HepG2 (cell line): ENCODE measurements at regions not wholly inside any gene's neighbourhood (a gene's known extent, or its start where the extent isn't known, plus 50 kb on each side); places are given as distances from the start of the nearest gene placed in this dataset.
A peak's percentile ranks its signal among the peaks of the same experiment; 100 is the strongest.

Experiments used
- ATAC-seq: fragments of 200-7000 bp; cut with Tn5 transposase; 3 replicates; pipeline ENCODE4 v1.9.1; 2020; ENCODE audit warnings: mild to moderate bottlenecking, moderate library complexity
- BruUV-seq: library from RNA; stranded (reverse); fragments of 400-500 nt; replicated peaks from 2 replicates; lab custom pipeline; 2021; lab: Mats Ljungman, UMichigan
- CTCF ChIA-PET: fragments of 300-600 bp; formaldehyde crosslinking; extraction: SDS; loops from one replicate; lab custom pipeline; 2021; ENCODE audit warnings: low total read pairs, inconsistent platforms, low intra/inter-chr PET ratio; lab: Yijun Ruan, JAX
- POLR2A ChIA-PET: fragments of 350-600 bp; sonication (Branson Sonifier 250); formaldehyde crosslinking; loops from one replicate; lab custom pipeline; 2020; ENCODE audit warnings: antibody characterized with exemption, inconsistent platforms; lab: Yijun Ruan, JAX
- DNase-seq: peaks from one replicate; pipeline ENCODE4 v3.0.0-alpha.2; 2015; ENCODE audit warnings: low spot score
- FAIRE-seq: peaks from 3 replicates; lab custom pipeline; 2011; peaks lifted over from hg19 to GRCh38; lab: Jason Lieb, UNC
- H2AFZ ChIP-seq: one replicate; pipeline ENCODE4 v1.6.1; 2011; ENCODE audit warnings: low read length, inconsistent platforms
- H3K27ac ChIP-seq: fragments of 300-600 bp; 3 replicates; pipeline ENCODE4 v1.8.0; 2011; ENCODE audit warnings: mixed run types, mild to moderate bottlenecking, mixed read lengths, low read length, inconsistent platforms; ENCODE audit not compliant: insufficient read depth; ENCODE audit errors: extremely low read length
- H3K27me3 ChIP-seq, 2 experiments: fragments of 200-600 bp in 1 of 2; 2 replicates in 1 of 2; 3 replicates in 1 of 2; pipeline versions ENCODE4 v1.6.0 to v1.8.0; 2011; ENCODE audit warnings: low read length in 2 of 2, mild to moderate bottlenecking in 2 of 2, moderate library complexity in 2 of 2, inconsistent platforms in 1 of 2; ENCODE audit not compliant: insufficient read depth in 2 of 2, control insufficient read depth in 1 of 2
- H3K36me3 ChIP-seq, 2 experiments: fragments of 200-600 bp in 1 of 2; replicated peaks in 1 of 2; 2 replicates in 1 of 2; 3 replicates in 1 of 2; pipeline versions ENCODE4 v1.5.1 to v1.8.0; 2011; ENCODE audit warnings: low read length in 2 of 2, inconsistent platforms in 1 of 2; ENCODE audit not compliant: insufficient read depth in 2 of 2, control insufficient read depth in 1 of 2
- H3K4me1 ChIP-seq: 2 replicates; pipeline ENCODE4 v1.5.1; 2012; ENCODE audit warnings: low read length, inconsistent platforms; ENCODE audit not compliant: insufficient read depth
- H3K4me2 ChIP-seq: 2 replicates; pipeline ENCODE4 v1.6.0; 2011; ENCODE audit warnings: low read depth, low read length, inconsistent platforms
- H3K4me3 ChIP-seq, 3 experiments: fragments of 200-600 bp in 1 of 3; sonication (generic), shearing (Covaris generic) in 1 of 3; replicated peaks in 1 of 3; 2 replicates each; pipeline ENCODE4 v1.5.1; 2011 to 2016; ENCODE audit warnings: low read length in 3 of 3, inconsistent platforms in 2 of 3, low read depth in 2 of 3, mild to moderate bottlenecking in 2 of 3, control low read depth in 1 of 3, mixed read lengths in 1 of 3; ENCODE audit not compliant: insufficient read depth in 1 of 3
- H3K79me2 ChIP-seq: one replicate; pipeline ENCODE4 v1.6.1; 2011; ENCODE audit warnings: low read length, inconsistent platforms; ENCODE audit not compliant: insufficient read depth
- H3K9ac ChIP-seq: 2 replicates; pipeline ENCODE4 v1.6.0; 2011; ENCODE audit warnings: mild to moderate bottlenecking, low read depth, low read length, inconsistent platforms; ENCODE audit not compliant: insufficient read depth
- H3K9me3 ChIP-seq: 2 replicates; pipeline ENCODE4 v1.5.1; 2012; ENCODE audit warnings: mild to moderate bottlenecking, low read length
- H4K20me1 ChIP-seq: 2 replicates; pipeline ENCODE4 v1.6.0; 2011; ENCODE audit warnings: inconsistent platforms, mild to moderate bottlenecking, low read length, moderate library complexity; ENCODE audit not compliant: insufficient read depth
- MAFF ChIP-seq: IDR thresholded peaks from 2 replicates; pipeline ENCODE4 v1.6.1; 2011; ENCODE audit warnings: low read depth, low read length, improper control_type of control experiment
- MAFK ChIP-seq, 2 experiments: IDR thresholded peaks in 1 of 2; conservative IDR thresholded peaks in 1 of 2; 2 replicates each; pipeline ENCODE4 v1.6.1; 2011; ENCODE audit warnings: improper control_type of control experiment in 2 of 2, low read length in 2 of 2
- MEIS1 ChIP-seq: sonication (generic); formaldehyde crosslinking; IDR thresholded peaks from 2 replicates; pipeline ENCODE4 v1.9.0; 2021; ENCODE audit warnings: mild to moderate bottlenecking, missing genetic modification reagents, moderate library complexity, borderline replicate concordance
- ZNF547 ChIP-seq: sonication (generic); formaldehyde crosslinking; IDR thresholded peaks from 2 replicates; pipeline ENCODE4 v1.5.1; 2020; ENCODE audit warnings: mild to moderate bottlenecking, missing genetic modification reagents
- WGBS: methylation state at CpG from one replicate; pipeline ENCODE4 v1.1.6; 2017; ENCODE audit warnings: low lambda C conversion rate; 5-methylcytosine and 5-hydroxymethylcytosine counted together
- in situ Hi-C: cut with HindIII; loops from 2 replicates; pipeline ENCODE4 v1.10.0; 2017; ENCODE audit warnings: low pct_unique_long_range_greater_than_20kb; ENCODE audit not compliant: extremely low pct_ligation_motif_present
- intact Hi-C: fragments of 100-400 bp; cut with micrococcal nuclease; formaldehyde crosslinking; loops from one replicate; pipeline ENCODE4 v1.10.0; 2022; ENCODE audit not compliant: unreplicated experiment
- TF ChIP-seq, protein P1 (sequence below): sonication (generic); formaldehyde crosslinking; IDR thresholded peaks from 2 replicates; pipeline ENCODE4 v1.5.0; 2020; ENCODE audit warnings: mild to moderate bottlenecking, missing genetic modification reagents

DNA sequence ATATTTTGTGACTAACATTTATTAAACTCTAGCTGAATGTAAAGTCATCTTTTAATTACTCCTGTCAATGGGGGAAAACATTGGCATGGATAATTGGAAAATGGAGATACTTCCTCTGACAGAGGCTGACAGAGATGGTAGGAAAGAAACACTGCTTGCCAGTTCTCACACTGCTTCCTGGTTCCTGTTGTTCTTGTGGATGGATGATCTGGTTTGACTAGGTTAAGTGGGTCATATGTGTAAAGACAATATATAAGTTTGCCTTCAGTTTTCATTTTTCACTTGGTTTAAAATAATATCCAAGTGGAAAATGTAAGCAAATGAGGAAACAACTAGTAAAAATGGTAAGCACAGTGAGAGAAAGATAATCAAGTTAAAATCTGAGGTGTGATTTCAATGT is 188.8 kb upstream of the CWC22 start (continued):
- TF ChIP-seq MEIS1 (CRISPR knock-in tag): no peak
- TF ChIP-seq, protein P1, sequence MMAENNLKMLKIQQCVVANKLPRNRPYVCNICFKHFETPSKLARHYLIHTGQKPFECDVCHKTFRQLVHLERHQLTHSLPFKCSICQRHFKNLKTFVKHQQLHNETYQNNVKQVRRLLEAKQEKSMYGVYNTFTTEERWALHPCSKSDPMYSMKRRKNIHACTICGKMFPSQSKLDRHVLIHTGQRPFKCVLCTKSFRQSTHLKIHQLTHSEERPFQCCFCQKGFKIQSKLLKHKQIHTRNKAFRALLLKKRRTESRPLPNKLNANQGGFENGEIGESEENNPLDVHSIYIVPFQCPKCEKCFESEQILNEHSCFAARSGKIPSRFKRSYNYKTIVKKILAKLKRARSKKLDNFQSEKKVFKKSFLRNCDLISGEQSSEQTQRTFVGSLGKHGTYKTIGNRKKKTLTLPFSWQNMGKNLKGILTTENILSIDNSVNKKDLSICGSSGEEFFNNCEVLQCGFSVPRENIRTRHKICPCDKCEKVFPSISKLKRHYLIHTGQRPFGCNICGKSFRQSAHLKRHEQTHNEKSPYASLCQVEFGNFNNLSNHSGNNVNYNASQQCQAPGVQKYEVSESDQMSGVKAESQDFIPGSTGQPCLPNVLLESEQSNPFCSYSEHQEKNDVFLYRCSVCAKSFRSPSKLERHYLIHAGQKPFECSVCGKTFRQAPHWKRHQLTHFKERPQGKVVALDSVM (CRISPR knock-in tag): no peak

DNA sequence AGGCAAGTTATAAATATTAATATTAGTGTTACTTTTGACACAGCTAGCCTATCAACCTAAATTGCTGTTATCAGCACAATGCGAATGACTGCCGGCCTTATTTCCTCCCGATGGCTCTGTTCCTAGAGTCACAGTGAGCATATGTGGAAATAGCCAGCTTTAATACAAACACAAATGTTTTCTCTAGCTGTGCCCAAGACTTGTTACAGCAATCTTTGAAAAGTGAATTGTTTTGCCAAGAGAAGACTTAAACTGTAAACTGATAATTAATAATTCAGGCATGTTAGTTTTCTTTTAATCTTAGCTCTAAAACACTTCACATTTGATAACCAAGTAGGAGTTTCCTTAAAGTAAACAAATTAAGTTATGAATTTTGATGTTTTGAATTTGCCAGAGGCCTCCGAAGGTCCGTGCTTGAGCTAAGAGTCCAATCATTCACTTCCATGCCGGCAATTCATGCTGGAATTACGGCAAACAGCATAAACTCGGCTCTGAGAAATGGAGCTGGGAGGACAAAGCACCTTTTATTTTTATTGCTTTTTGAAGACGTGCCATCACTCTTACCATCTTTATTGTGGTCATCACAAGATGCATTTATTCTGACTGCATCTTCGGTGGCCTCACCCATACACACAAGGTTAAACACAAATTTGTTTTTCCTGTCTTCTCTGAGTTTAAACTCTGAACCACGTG is 184.5 kb upstream of the CWC22 start:
- Histone ChIP-seq H2AFZ (peak overlapping the region; percentile 33), H3K4me2 (no peak overlapping the region), H3K27ac (no peak overlapping the region)
- in situ Hi-C loops: no loop called here
- peak; percentile 36; the same call in 1 of the 2 replicates for TF ChIP-seq MAFF
- peak; percentile 71 for TF ChIP-seq MAFK (conservative IDR thresholded peaks at IDR 0.05 in 1 of 2, IDR thresholded peaks at IDR 0.05 in 1 of 2; ENCODE audit: low read length in 2 of 2)
- TF ChIP-seq ZNF547 (CRISPR knock-in tag): no peak
- TF ChIP-seq, all 625 proteins: peak for 2
- no peaks in the 10 kb centered on the region for H3K79me2 ChIP-seq
- peaks cover 0 to 7% of the 10 kb centered on the region in 2 experiments; a peak in 2 of 5 replicates for H3K27me3 ChIP-seq
- FAIRE-seq (no peak), ATAC-seq (no peak), DNase-seq (no peak)
- no peak overlapping the region for H3K4me3 ChIP-seq
- H3K9me3 ChIP-seq: no peaks in the 10 kb centered on the region
- CTCF ChIA-PET: no interaction called here
- H3K36me3 ChIP-seq: no peaks in the 10 kb centered on the region
- BruUV-seq: no TSS peak
- WGBS: 5% methylated on average over 11 of the region's 11 CpGs
- POLR2A ChIA-PET: no interaction called here
- H3K9ac ChIP-seq: no peak overlapping the region
- H4K20me1 ChIP-seq: no peaks in the 10 kb centered on the region
- H3K4me1 ChIP-seq: no peaks in the 10 kb centered on the region
- intact Hi-C loops: no loop called here
